ENCODE measurements at regions not wholly inside any gene's neighbourhood (a gene's known extent, or its start where the extent isn't known, plus 50 kb on each side); places are given as distances from the start of the nearest gene placed in this dataset.

DNA sequence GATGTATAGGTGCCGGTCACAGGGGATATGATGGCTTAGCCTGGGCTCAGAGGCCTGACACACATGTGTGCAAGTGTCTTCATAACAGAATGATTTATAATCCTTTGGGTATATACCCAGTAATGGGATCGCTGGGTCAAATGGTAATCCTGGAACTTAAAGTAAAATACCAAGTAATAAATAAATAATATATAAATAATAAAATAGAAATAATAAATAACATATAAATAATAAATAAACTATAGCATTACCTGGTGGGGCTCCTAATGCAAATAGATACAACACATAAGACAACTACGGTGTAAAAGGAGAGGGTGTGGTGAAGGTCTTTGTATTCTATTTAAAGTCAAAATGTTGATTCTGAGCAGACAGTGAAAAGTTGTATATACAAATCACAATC is 68.5 kb upstream of the GFPT2 start:
- BruUV-seq (replicated peaks) = no TSS peak
- no peak overlapping the region for H3K4me3 ChIP-seq (replicated peaks in 1 of 3; ENCODE audit: insufficient read depth in 1 of 3, low read depth in 1 of 3, low read length in 3 of 3)
- H3K4me1 ChIP-seq (ENCODE audit: control insufficient read depth, extremely low read depth, insufficient read depth, low read length) = no peaks in the 10 kb centered on the region
- no peaks in the 10 kb centered on the region for H3K9me1 ChIP-seq (replicated peaks; ENCODE audit: control insufficient read depth, extremely low read depth, insufficient read depth, low read length)
- dilution Hi-C loops (cut with MboI; ENCODE audit: extremely low pct_ligation_motif_present, low sequenced_read_pairs) (no loop called here), intact Hi-C loops (cut with micrococcal nuclease) (no loop called here)
- no peaks in the 10 kb centered on the region for H3K27me3 ChIP-seq (ENCODE audit: control insufficient read depth in 2 of 2, insufficient read depth in 2 of 2, low read length in 2 of 2)
- no peak overlapping the region for H3K4me2 ChIP-seq (ENCODE audit: insufficient read depth, low read length)
- H3K79me2 ChIP-seq (ENCODE audit: control insufficient read depth, insufficient read depth, low read length) = no peaks in the 10 kb centered on the region
- H3K9ac ChIP-seq (replicated peaks; ENCODE audit: extremely low read depth, insufficient read depth, low read length) = no peak overlapping the region
- ChIA-PET CTCF (no interaction called here), POLR2A (no interaction called here)
- H3K36me3 ChIP-seq (ENCODE audit: control insufficient read depth in 2 of 2, extremely low read depth in 1 of 2, insufficient read depth in 2 of 2, low read length in 2 of 2) = no peaks in the 10 kb centered on the region
- TF ChIP-seq MAX (IDR thresholded peaks at IDR 0.05; ENCODE audit: insufficient read depth, insufficient read length) = no peak
- no peaks in the 10 kb centered on the region for H3K9me3 ChIP-seq (replicated peaks; ENCODE audit: control insufficient read depth, insufficient read depth, low read length)
- DNase-seq (ENCODE audit: low read depth, low spot score) = no peak
- FAIRE-seq = no peak
- no peaks in the 10 kb centered on the region for H4K20me1 ChIP-seq (replicated peaks; ENCODE audit: control insufficient read depth, extremely low read depth, insufficient read depth, low read length)
- H3K27ac ChIP-seq (ENCODE audit: insufficient read depth, low read depth, low read length) = no peak overlapping the region
- no peak overlapping the region for H2AFZ ChIP-seq (ENCODE audit: low read depth, low read length)

DNA sequence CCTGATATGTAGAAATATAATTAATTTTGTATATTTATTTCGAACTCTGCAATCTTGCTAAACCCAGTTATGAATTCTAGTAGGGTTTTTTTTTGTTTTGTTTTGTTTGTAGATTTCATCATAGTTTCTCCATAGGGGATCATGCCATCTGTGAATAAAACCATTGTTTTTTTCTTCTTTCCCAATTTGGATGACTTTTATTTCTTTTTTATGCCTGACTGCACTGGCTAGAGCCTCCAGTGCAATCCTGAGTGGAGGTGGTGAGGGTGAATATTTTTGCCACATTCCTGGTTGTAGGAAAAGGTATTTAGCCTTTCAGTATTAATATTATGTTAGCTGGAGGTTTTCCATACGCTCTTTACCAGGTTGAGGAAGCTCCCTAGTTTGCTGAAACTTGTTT is 70.0 kb upstream of the GFPT2 start:
- H3K9me1 ChIP-seq (replicated peaks; ENCODE audit: control insufficient read depth, extremely low read depth, insufficient read depth, low read length) = no peaks in the 10 kb centered on the region
- POLR2A ChIA-PET = no interaction called here
- H3K36me3 ChIP-seq (ENCODE audit: control insufficient read depth in 2 of 2, extremely low read depth in 1 of 2, insufficient read depth in 2 of 2, low read length in 2 of 2) = no peaks in the 10 kb centered on the region
- BruUV-seq (replicated peaks) = no TSS peak
- no peak for DNase-seq (ENCODE audit: low read depth, low spot score)
- no peak overlapping the region for H3K4me2 ChIP-seq (ENCODE audit: insufficient read depth, low read length)
- intact Hi-C loops (cut with micrococcal nuclease) = no loop called here
- H3K27ac ChIP-seq (ENCODE audit: insufficient read depth, low read depth, low read length) = no peak overlapping the region
- H3K79me2 ChIP-seq (ENCODE audit: control insufficient read depth, insufficient read depth, low read length) = no peaks in the 10 kb centered on the region
- no peak overlapping the region for H3K4me3 ChIP-seq (replicated peaks in 1 of 3; ENCODE audit: insufficient read depth in 1 of 3, low read depth in 1 of 3, low read length in 3 of 3)
- no peaks in the 10 kb centered on the region for H3K27me3 ChIP-seq (ENCODE audit: control insufficient read depth in 2 of 2, insufficient read depth in 2 of 2, low read length in 2 of 2)
- H3K9me3 ChIP-seq (replicated peaks; ENCODE audit: control insufficient read depth, insufficient read depth, low read length) = no peaks in the 10 kb centered on the region
- no peak overlapping the region for H3K9ac ChIP-seq (replicated peaks; ENCODE audit: extremely low read depth, insufficient read depth, low read length)
- H4K20me1 ChIP-seq (replicated peaks; ENCODE audit: control insufficient read depth, extremely low read depth, insufficient read depth, low read length) = no peaks in the 10 kb centered on the region
- dilution Hi-C loops (cut with MboI; ENCODE audit: extremely low pct_ligation_motif_present, low sequenced_read_pairs) = no loop called here
- FAIRE-seq = no peak
- CTCF ChIA-PET = no interaction called here
- TF ChIP-seq MYC (IDR thresholded peaks at IDR 0.05; ENCODE audit: low read depth, low read length) (no peak), POLR2A (IDR thresholded peaks at IDR 0.05; ENCODE audit: low read depth, low read length) (no peak), FOS (IDR thresholded peaks at IDR 0.05; ENCODE audit: borderline replicate concordance, insufficient read depth, low read length) (no peak), GATA2 (IDR thresholded peaks at IDR 0.05; ENCODE audit: insufficient read depth, insufficient read length, low read depth, low read length) (no peak), POLR2AphosphoS5 (IDR thresholded peaks at IDR 0.05; ENCODE audit: insufficient read depth, low read depth, low read length) (no peak), JUN (IDR thresholded peaks at IDR 0.05; ENCODE audit: borderline replicate concordance, insufficient read depth, insufficient read length, low read depth) (no peak), EZH2 (IDR thresholded peaks at IDR 0.05; ENCODE audit: borderline replicate concordance, low read depth, low read length, severe bottlenecking) (no peak), MAX (IDR thresholded peaks at IDR 0.05; ENCODE audit: insufficient read depth, insufficient read length) (no peak)
- TF ChIP-seq, protein P1, sequence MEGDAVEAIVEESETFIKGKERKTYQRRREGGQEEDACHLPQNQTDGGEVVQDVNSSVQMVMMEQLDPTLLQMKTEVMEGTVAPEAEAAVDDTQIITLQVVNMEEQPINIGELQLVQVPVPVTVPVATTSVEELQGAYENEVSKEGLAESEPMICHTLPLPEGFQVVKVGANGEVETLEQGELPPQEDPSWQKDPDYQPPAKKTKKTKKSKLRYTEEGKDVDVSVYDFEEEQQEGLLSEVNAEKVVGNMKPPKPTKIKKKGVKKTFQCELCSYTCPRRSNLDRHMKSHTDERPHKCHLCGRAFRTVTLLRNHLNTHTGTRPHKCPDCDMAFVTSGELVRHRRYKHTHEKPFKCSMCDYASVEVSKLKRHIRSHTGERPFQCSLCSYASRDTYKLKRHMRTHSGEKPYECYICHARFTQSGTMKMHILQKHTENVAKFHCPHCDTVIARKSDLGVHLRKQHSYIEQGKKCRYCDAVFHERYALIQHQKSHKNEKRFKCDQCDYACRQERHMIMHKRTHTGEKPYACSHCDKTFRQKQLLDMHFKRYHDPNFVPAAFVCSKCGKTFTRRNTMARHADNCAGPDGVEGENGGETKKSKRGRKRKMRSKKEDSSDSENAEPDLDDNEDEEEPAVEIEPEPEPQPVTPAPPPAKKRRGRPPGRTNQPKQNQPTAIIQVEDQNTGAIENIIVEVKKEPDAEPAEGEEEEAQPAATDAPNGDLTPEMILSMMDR (IDR thresholded peaks at IDR 0.05; ENCODE audit: extremely low read depth in 1 of 2, insufficient read depth in 1 of 2, low read depth in 1 of 2, low read length in 2 of 2) = no peak
- no peaks in the 10 kb centered on the region for H3K4me1 ChIP-seq (ENCODE audit: control insufficient read depth, extremely low read depth, insufficient read depth, low read length)
- H2AFZ ChIP-seq (ENCODE audit: low read depth, low read length) = no peak overlapping the region
